Astrocyte of the cerebellum (primary cell): ENCODE measurements at regions not wholly inside any gene's neighbourhood (a gene's known extent, or its start where the extent isn't known, plus 50 kb on each side); places are given as distances from the start of the nearest gene placed in this dataset.

Source experiments
- DNase-seq: peaks from one replicate; pipeline ENCODE4 v3.0.0-alpha.2; 2011; ENCODE audit warnings: low read depth
- H3K4me3 ChIP-seq: 2 replicates; pipeline ENCODE4 v1.5.1; 2011; ENCODE audit warnings: mild to moderate bottlenecking, low read depth, low read length, moderate library complexity
- CTCF ChIP-seq: IDR thresholded peaks from 2 replicates; pipeline ENCODE4 v1.5.1; 2012; ENCODE audit warnings: low read length, low read depth, moderate library complexity, mild to moderate bottlenecking; ENCODE audit errors: missing control alignments
- in situ Hi-C: cut with HindIII; loops from 2 replicates; pipeline ENCODE4 v1.10.0; 2017; ENCODE audit warnings: low sequenced_read_pairs

GRCh38 chrX:137305404-137305803, 260.5 kb upstream of the ZIC3 start:
- H3K4me3 ChIP-seq, result no peak overlapping the region
- no peak for TF ChIP-seq CTCF
- no peak for DNase-seq
- in situ Hi-C loops, result no loop called here

- no peak for TF ChIP-seq CTCF
- H3K4me3 ChIP-seq, result no peak overlapping the region
- in situ Hi-C loops, result no loop called here
- no peak for DNase-seq
Measured at GRCh38 chrX:137297167-137297566, 263.4 kb upstream of the GPR101 start.

GRCh38 chrX:137290011-137290410, 256.2 kb upstream of the GPR101 start:
- DNase-seq, result no peak
- no peak for TF ChIP-seq CTCF
- in situ Hi-C loops, result no loop called here
- H3K4me3 ChIP-seq, result no peak overlapping the region

- DNase-seq, result no peak
- in situ Hi-C loops, result no loop called here
- TF ChIP-seq CTCF, result no peak
- no peak overlapping the region for H3K4me3 ChIP-seq
Measured at GRCh38 chrX:137287191-137287590, 253.4 kb upstream of the GPR101 start.

GRCh38 chrX:137286423-137286822, 252.6 kb upstream of the GPR101 start:
- no peak for TF ChIP-seq CTCF
- DNase-seq, result no peak
- in situ Hi-C loops, result no loop called here
- H3K4me3 ChIP-seq, result no peak overlapping the region

- no peak for DNase-seq
- TF ChIP-seq CTCF, result no peak
- in situ Hi-C loops, result no loop called here
- H3K4me3 ChIP-seq, result no peak overlapping the region
Measured at GRCh38 chrX:137278825-137279224, 245.0 kb upstream of the GPR101 start.

- H3K4me3 ChIP-seq, result no peak overlapping the region
- in situ Hi-C loops, result no loop called here
- no peak for TF ChIP-seq CTCF
- no peak for DNase-seq
Measured at GRCh38 chrX:137263374-137263773, 229.6 kb upstream of the GPR101 start.
